H1 (cell line): ENCODE measurements at regions not wholly inside any gene's neighbourhood (a gene's known extent, or its start where the extent isn't known, plus 50 kb on each side); places are given as distances from the start of the nearest gene placed in this dataset.

Experiments
- CTCF ChIA-PET: fragments of 300-600 bp; sonication (Branson Sonifier 250); formaldehyde crosslinking; loops from one replicate; lab custom pipeline; 2021; ENCODE audit not compliant: partially characterized antibody; lab: Charles Lee
- POLR2A ChIA-PET: fragments of 300-600 bp; sonication (Branson Sonifier 250); formaldehyde crosslinking; loops from one replicate; lab custom pipeline; 2021; ENCODE audit warnings: inconsistent platforms; ENCODE audit not compliant: partially characterized antibody; lab: Charles Lee
- DNase-seq, 2 experiments: peaks; one replicate each; pipeline versions ENCODE4 v3.0.0 to v3.0.0-alpha.2; 2010 to 2022; ENCODE audit warnings: low spot score in 2 of 2, low read depth in 1 of 2, mixed read lengths in 1 of 2
- FAIRE-seq: peaks from 2 replicates; lab custom pipeline; 2011; peaks lifted over from hg19 to GRCh38; lab: Jason Lieb, UNC
- H2AFZ ChIP-seq: 2 replicates; pipeline ENCODE4 v1.8.1; 2012; ENCODE audit warnings: low read length, inconsistent platforms
- H2AK5ac ChIP-seq: 2 replicates; pipeline ENCODE4 v1.6.1; 2013; ENCODE audit warnings: low read depth, low read length
- H2BK120ac ChIP-seq: replicated peaks from 2 replicates; pipeline ENCODE3; 2013; ENCODE audit warnings: low read depth, low read length, inconsistent platforms
- H2BK12ac ChIP-seq: 2 replicates; pipeline ENCODE4 v1.6.1; 2013; ENCODE audit warnings: low read depth, low read length
- H2BK15ac ChIP-seq: 2 replicates; pipeline ENCODE4 v1.6.1; 2013; ENCODE audit warnings: low read length
- H2BK20ac ChIP-seq: 2 replicates; pipeline ENCODE4 v1.6.1; 2013; ENCODE audit warnings: low read length
- H2BK5ac ChIP-seq: 2 replicates; pipeline ENCODE4 v1.6.1; 2013; ENCODE audit warnings: low read depth, low read length
- H3K14ac ChIP-seq: 2 replicates; pipeline ENCODE4 v1.6.1; 2013; ENCODE audit warnings: inconsistent platforms; ENCODE audit not compliant: insufficient read length
- H3K18ac ChIP-seq: 2 replicates; pipeline ENCODE4 v1.6.1; 2013; ENCODE audit warnings: low read length; ENCODE audit errors: extremely low read depth
- H3K23ac ChIP-seq: 2 replicates; pipeline ENCODE4 v1.6.1; 2013; ENCODE audit warnings: inconsistent platforms; ENCODE audit not compliant: insufficient read length
- H3K23me2 ChIP-seq: 2 replicates; pipeline ENCODE4 v1.6.1; 2013; ENCODE audit warnings: low read depth, low read length
- H3K27ac ChIP-seq: 2 replicates; pipeline ENCODE4 v1.6.1; 2011; ENCODE audit warnings: low read depth, low read length, inconsistent platforms
- H3K27me3 ChIP-seq, 4 experiments: replicated peaks in 1 of 4; 1 replicate in 1 of 4; 2 replicates in 3 of 4; pipeline versions ENCODE4 v1.6.1 to v1.8.1; 2011 to 2013; ENCODE audit warnings: low read length in 3 of 4, mild to moderate bottlenecking in 3 of 4, inconsistent platforms in 2 of 4, mixed read lengths in 2 of 4, moderate library complexity in 1 of 4; ENCODE audit not compliant: control insufficient read depth in 3 of 4, insufficient read depth in 3 of 4; ENCODE audit errors: extremely low read depth in 1 of 4
- H3K36me3 ChIP-seq, 4 experiments: 2 replicates each; pipeline versions ENCODE4 v1.6.1 to v1.8.1; 2011 to 2013; ENCODE audit warnings: mild to moderate bottlenecking in 4 of 4, low read length in 3 of 4, moderate library complexity in 2 of 4, control low read depth in 1 of 4, inconsistent platforms in 1 of 4; ENCODE audit not compliant: insufficient read depth in 4 of 4, control insufficient read depth in 2 of 4
- H3K4ac ChIP-seq: replicated peaks from 2 replicates; pipeline ENCODE3; 2013; ENCODE audit warnings: low read length, low read depth, mixed read lengths, inconsistent platforms; ENCODE audit not compliant: insufficient read length
- H3K4me1 ChIP-seq, 4 experiments: replicated peaks in 1 of 4; 1 replicate in 1 of 4; 2 replicates in 3 of 4; pipeline versions ENCODE4 v1.6.1 to v1.8.1; 2011 to 2013; ENCODE audit warnings: low read length in 3 of 4, inconsistent platforms in 2 of 4, mixed read lengths in 1 of 4; ENCODE audit not compliant: insufficient read depth in 4 of 4, control insufficient read depth in 3 of 4
- H3K4me2 ChIP-seq, 2 experiments: 2 replicates each; pipeline versions ENCODE4 v1.6.1 to v1.8.1; 2011 to 2013; ENCODE audit warnings: low read depth in 2 of 2, low read length in 2 of 2, control low read depth in 1 of 2, inconsistent platforms in 1 of 2, mild to moderate bottlenecking in 1 of 2; ENCODE audit not compliant: insufficient read depth in 1 of 2
- H3K4me3 ChIP-seq, 4 experiments: fragments of 200-600, 300-600 bp in 1 of 4; sonication (generic), shearing (Covaris generic), sonication (Bioruptor Twin) in 1 of 4; 2 replicates each; pipeline versions ENCODE4 v1.5.1 to v1.8.1; 2011 to 2016; ENCODE audit warnings: low read length in 4 of 4, low read depth in 3 of 4, control low read depth in 2 of 4, inconsistent platforms in 2 of 4, mild to moderate bottlenecking in 2 of 4, mixed read lengths in 1 of 4, moderate library complexity in 1 of 4; ENCODE audit not compliant: insufficient read depth in 2 of 4; ENCODE audit errors: extremely low read depth in 1 of 4
- H3K56ac ChIP-seq: replicated peaks from 2 replicates; pipeline ENCODE3; 2013; ENCODE audit warnings: low read depth, mild to moderate bottlenecking, mixed read lengths, low read length, inconsistent platforms; ENCODE audit not compliant: insufficient read length
- H3K79me1 ChIP-seq: 2 replicates; pipeline ENCODE4 v1.6.1; 2013; ENCODE audit warnings: low read depth, low read length, control low read depth
- H3K79me2 ChIP-seq, 2 experiments: 2 replicates each; pipeline versions ENCODE4 v1.6.1 to v1.8.1; 2012 to 2013; ENCODE audit warnings: low read length in 2 of 2, mild to moderate bottlenecking in 2 of 2, inconsistent platforms in 1 of 2; ENCODE audit not compliant: insufficient read depth in 2 of 2, control insufficient read depth in 1 of 2
- H3K9ac ChIP-seq, 4 experiments: replicated peaks in 1 of 4; 1 replicate in 1 of 4; 2 replicates in 3 of 4; pipeline versions ENCODE4 v1.6.1 to v1.8.1; 2011 to 2013; ENCODE audit warnings: low read depth in 3 of 4, low read length in 3 of 4, control low read depth in 2 of 4, mild to moderate bottlenecking in 2 of 4, moderate library complexity in 2 of 4, inconsistent platforms in 1 of 4; ENCODE audit errors: extremely low read depth in 1 of 4
- H3K9me3 ChIP-seq, 2 experiments: 2 replicates each; pipeline versions ENCODE4 v1.6.1 to v1.8.1; 2012 to 2013; ENCODE audit warnings: mild to moderate bottlenecking in 2 of 2, moderate library complexity in 2 of 2, control low read depth in 1 of 2, inconsistent platforms in 1 of 2, low read depth in 1 of 2, low read length in 1 of 2, mixed read lengths in 1 of 2; ENCODE audit not compliant: insufficient read depth in 2 of 2
- H4K20me1 ChIP-seq, 2 experiments: replicated peaks in 1 of 2; 2 replicates each; pipeline versions ENCODE3 to v1.8.1; 2011 to 2013; ENCODE audit warnings: inconsistent platforms in 2 of 2, low read length in 2 of 2, mild to moderate bottlenecking in 1 of 2; ENCODE audit not compliant: insufficient read depth in 2 of 2, control insufficient read depth in 1 of 2
- H4K5ac ChIP-seq: 2 replicates; pipeline ENCODE4 v1.6.1; 2013; ENCODE audit warnings: low read length, low read depth, mixed read lengths, inconsistent platforms; ENCODE audit not compliant: insufficient read length
- H4K8ac ChIP-seq: 2 replicates; pipeline ENCODE4 v1.8.0; 2013; ENCODE audit warnings: mild to moderate bottlenecking, moderate library complexity, low read length, inconsistent platforms; ENCODE audit not compliant: insufficient read depth; ENCODE audit errors: extremely low read depth
- H4K91ac ChIP-seq: replicated peaks from 2 replicates; pipeline ENCODE3; 2013; ENCODE audit warnings: low read length, mixed read lengths, inconsistent platforms; ENCODE audit not compliant: insufficient read length
- ATF2 ChIP-seq: IDR thresholded peaks from 2 replicates; pipeline ENCODE4 v1.6.1; 2012; ENCODE audit warnings: low read length, inconsistent platforms
- ATF3 ChIP-seq: IDR thresholded peaks from 2 replicates; pipeline ENCODE4 v1.6.1; 2011; ENCODE audit warnings: low read depth, mild to moderate bottlenecking, low read length; ENCODE audit not compliant: insufficient read depth
- CBX5 ChIP-seq: fragments of 300-800, 300-1000 bp; sonication (generic); IDR thresholded peaks from 2 replicates; pipeline ENCODE4 v1.7.1; 2016; ENCODE audit warnings: antibody characterized with exemption, low read length, low read depth
- E2F6 ChIP-seq: IDR thresholded peaks from 2 replicates; pipeline ENCODE4 v1.6.1; 2012; ENCODE audit warnings: inconsistent platforms
- EZH2 ChIP-seq: fragments of 200-600 bp; sonication (generic); IDR thresholded peaks from 2 replicates; pipeline ENCODE4 v1.7.1; 2012; ENCODE audit warnings: low read depth, mild to moderate bottlenecking, moderate library complexity, low read length, inconsistent platforms; ENCODE audit not compliant: severe bottlenecking
- HDAC2 ChIP-seq, 2 experiments: fragments of 300-600 bp in 1 of 2; sonication (generic) in 1 of 2; IDR thresholded peaks; 2 replicates each; pipeline ENCODE4 v1.6.1; 2011 to 2012; ENCODE audit warnings: low read depth in 2 of 2, low read length in 2 of 2, mild to moderate bottlenecking in 2 of 2, moderate library complexity in 2 of 2, borderline replicate concordance in 1 of 2, inconsistent platforms in 1 of 2
- KDM5A ChIP-seq: fragments of 200-600 bp; IDR thresholded peaks from 2 replicates; pipeline ENCODE4 v1.7.1; 2012; ENCODE audit warnings: mild to moderate bottlenecking, low read length, inconsistent platforms, mixed read lengths
- MAFK ChIP-seq: IDR thresholded peaks from 2 replicates; pipeline ENCODE4 v1.6.1; 2012; ENCODE audit warnings: low read depth, mild to moderate bottlenecking, improper control_type of control experiment, low read length
- NANOG ChIP-seq: IDR thresholded peaks from 2 replicates; pipeline ENCODE4 v1.6.1; 2011; ENCODE audit warnings: low read length, low read depth, mild to moderate bottlenecking, inconsistent platforms; ENCODE audit not compliant: insufficient read depth, poor library complexity, severe bottlenecking
- POLR2A ChIP-seq, 2 experiments: IDR thresholded peaks; 1 replicate in 1 of 2; 2 replicates in 1 of 2; pipeline ENCODE4 v1.6.1; 2011; ENCODE audit warnings: low read depth in 2 of 2, low read length in 2 of 2, mild to moderate bottlenecking in 2 of 2; ENCODE audit errors: control extremely low read depth in 1 of 2
- SIRT6 ChIP-seq: IDR thresholded peaks from one replicate; pipeline ENCODE4 v1.7.1; 2012; ENCODE audit warnings: low read length, inconsistent platforms
- SIX5 ChIP-seq: IDR thresholded peaks from 2 replicates; pipeline ENCODE4 v1.6.1; 2011; ENCODE audit warnings: mild to moderate bottlenecking, low read depth, low read length

- Histone ChIP-seq H2BK5ac (no peak overlapping the region), H3K27ac (no peak overlapping the region), H3K4me3 (no peak overlapping the region), H2BK12ac (no peak overlapping the region), H2AFZ (no peak overlapping the region), H3K79me1 (no peaks in the 10 kb centered on the region), H3K4me2 (no peak overlapping the region), H3K56ac (no peak overlapping the region), H3K18ac (no peak overlapping the region), H3K79me2 (no peaks in the 10 kb centered on the region), H3K23ac (no peak overlapping the region), H3K4me1 (peaks cover 0 to 6% (median 0%) of the 10 kb centered on the region in 4 experiments; a peak in 1 of 7 replicates), H2BK15ac (no peak overlapping the region), H4K20me1 (no peaks in the 10 kb centered on the region), H2BK20ac (no peak overlapping the region), H4K5ac (no peak overlapping the region), H2AK5ac (no peak overlapping the region), H3K4ac (no peak overlapping the region), H3K9me3 (no peaks in the 10 kb centered on the region), H3K36me3 (no peaks in the 10 kb centered on the region), H4K91ac (no peak overlapping the region), H4K8ac (no peak overlapping the region), H3K14ac (no peak overlapping the region), H2BK120ac (no peak overlapping the region), H3K23me2 (no peaks in the 10 kb centered on the region), H3K27me3 (no peaks in the 10 kb centered on the region), H3K9ac (no peak overlapping the region)
- no peak for TF ChIP-seq CBX5
- TF ChIP-seq POLR2A (IDR thresholded peaks at IDR 0.05; ENCODE audit: control extremely low read depth in 1 of 2, low read depth in 2 of 2, low read length in 2 of 2) = no peak
- no peak for TF ChIP-seq NANOG
- TF ChIP-seq SIX5 = no peak
- TF ChIP-seq KDM5A = no peak
- no peak for TF ChIP-seq SIRT6
- no peak for TF ChIP-seq E2F6
- no peak for TF ChIP-seq MAFK
- no peak for TF ChIP-seq HDAC2 (IDR thresholded peaks at IDR 0.05; ENCODE audit: borderline replicate concordance in 1 of 2, low read depth in 2 of 2, low read length in 2 of 2)
- TF ChIP-seq ATF3 = no peak
- no peak for TF ChIP-seq EZH2
- no peak for TF ChIP-seq ATF2
- ChIA-PET POLR2A (no interaction called here), CTCF (no interaction called here)
- DNase-seq (no peak), FAIRE-seq (no peak)
These were observed 1083.1 kb downstream of the PLA2G4A start for GRCh38 chr1:187911820-187912219.
